ENCODE measurements at regions not wholly inside any gene's neighbourhood (a gene's known extent, or its start where the extent isn't known, plus 50 kb on each side); places are given as distances from the start of the nearest gene placed in this dataset.

GRCh38 chr4:100695039-100695654, 177.3 kb upstream of the EMCN start:
- no peaks in the 10 kb centered on the region for H3K36me3 ChIP-seq
- WGBS: 65% methylated on average over 3 of the region's 3 CpGs
- no peaks in the 10 kb centered on the region for H3K4me1 ChIP-seq
- H3K4me3 ChIP-seq: no peak overlapping the region
- no peaks in the 10 kb centered on the region for H3K27me3 ChIP-seq
- DNase-seq (ENCODE audit: extremely low spot score): no peak
- TF ChIP-seq POLR2AphosphoS5 (IDR thresholded peaks at IDR 0.05) (no peak), CTCF (IDR thresholded peaks at IDR 0.05) (no peak), EP300 (IDR thresholded peaks at IDR 0.05) (no peak), POLR2A (IDR thresholded peaks at IDR 0.05; ENCODE audit: low read depth) (no peak)
- H3K9me3 ChIP-seq: no peaks in the 10 kb centered on the region
- intact Hi-C loops (cut with DNase I): no loop called here
- H3K27ac ChIP-seq (replicated peaks in 1 of 4): no peak overlapping the region

GRCh38 chr4:100694467-100694866, 176.6 kb upstream of the EMCN start:
- H3K36me3 ChIP-seq: no peaks in the 10 kb centered on the region
- 97% methylated on average over 2 of the region's 2 CpGs for WGBS
- no peak for TF ChIP-seq POLR2A (IDR thresholded peaks at IDR 0.05; ENCODE audit: low read depth)
- no peaks in the 10 kb centered on the region for H3K4me1 ChIP-seq
- H3K9me3 ChIP-seq: no peaks in the 10 kb centered on the region
- DNase-seq (ENCODE audit: extremely low spot score): no peak
- H3K4me3 ChIP-seq: no peak overlapping the region
- intact Hi-C loops (cut with DNase I): no loop called here
- no peak overlapping the region for H3K27ac ChIP-seq (replicated peaks in 1 of 4)
- no peaks in the 10 kb centered on the region for H3K27me3 ChIP-seq

- Histone ChIP-seq H3K9me3 (no peaks in the 10 kb centered on the region), H3K27ac (replicated peaks in 1 of 4) (no peak overlapping the region), H3K4me1 (no peaks in the 10 kb centered on the region), H3K4me3 (no peak overlapping the region), H3K27me3 (no peaks in the 10 kb centered on the region), H3K36me3 (no peaks in the 10 kb centered on the region)
- TF ChIP-seq POLR2A (IDR thresholded peaks at IDR 0.05; ENCODE audit: low read depth) (no peak), EP300 (IDR thresholded peaks at IDR 0.05) (no peak), CTCF (IDR thresholded peaks at IDR 0.05) (no peak)
- WGBS: 75% methylated on average over 1 of the region's 1 CpG
- no peak for DNase-seq (ENCODE audit: extremely low spot score)
- intact Hi-C loops (cut with DNase I): no loop called here
These were observed 173.0 kb upstream of the EMCN start for GRCh38 chr4:100690812-100691211.

- Histone ChIP-seq H3K9me3 (no peaks in the 10 kb centered on the region), H3K27me3 (no peaks in the 10 kb centered on the region), H3K27ac (replicated peaks in 1 of 4) (no peak overlapping the region), H3K4me1 (no peaks in the 10 kb centered on the region), H3K36me3 (no peaks in the 10 kb centered on the region), H3K4me3 (no peak overlapping the region)
- whole genome bisulfite sequencing: 85% methylated on average over 2 of the region's 2 CpGs
- TF ChIP-seq CTCF (IDR thresholded peaks at IDR 0.05) (no peak), EP300 (IDR thresholded peaks at IDR 0.05) (no peak), POLR2AphosphoS5 (IDR thresholded peaks at IDR 0.05) (no peak), POLR2A (IDR thresholded peaks at IDR 0.05; ENCODE audit: low read depth) (no peak)
- DNase-seq (ENCODE audit: extremely low spot score): no peak
- intact Hi-C loops (cut with DNase I): no loop called here
These were observed 170.5 kb upstream of the EMCN start for GRCh38 chr4:100688368-100688767.

- Histone ChIP-seq H3K4me3 (no peak overlapping the region), H3K36me3 (no peaks in the 10 kb centered on the region), H3K27me3 (no peaks in the 10 kb centered on the region), H3K9me3 (no peaks in the 10 kb centered on the region), H3K27ac (replicated peaks in 1 of 4) (no peak overlapping the region), H3K4me1 (no peaks in the 10 kb centered on the region)
- intact Hi-C loops (cut with DNase I): no loop called here
- TF ChIP-seq CTCF (IDR thresholded peaks at IDR 0.05) (no peak), EP300 (IDR thresholded peaks at IDR 0.05) (no peak), POLR2AphosphoS5 (IDR thresholded peaks at IDR 0.05) (no peak), POLR2A (IDR thresholded peaks at IDR 0.05; ENCODE audit: low read depth) (no peak)
- 89% methylated on average over 9 of the region's 12 CpGs for WGBS
- no peak for DNase-seq (ENCODE audit: extremely low spot score)
These were observed 164.8 kb upstream of the EMCN start for GRCh38 chr4:100682477-100683218.

Data from esophagus muscularis mucosa (tissue), 4 donors.